NCI-H82 (cell line): ENCODE measurements at regions not wholly inside any gene's neighbourhood (a gene's known extent, or its start where the extent isn't known, plus 50 kb on each side); places are given as distances from the start of the nearest gene placed in this dataset.
"Not testable (repeated sequence)": the region's sequence is repeated elsewhere in the genome, so short reads cannot be mapped to it uniquely, and the experiment has no call there.

Experiments
- DNase-seq: peaks from one replicate; lab custom pipeline; 2025; lab: John Stamatoyannopoulos, UW

GRCh38 chr11:10952872-10953271 lies 95.0 kb upstream of the ZBED5 start:
- no peak for DNase-seq

DNA sequence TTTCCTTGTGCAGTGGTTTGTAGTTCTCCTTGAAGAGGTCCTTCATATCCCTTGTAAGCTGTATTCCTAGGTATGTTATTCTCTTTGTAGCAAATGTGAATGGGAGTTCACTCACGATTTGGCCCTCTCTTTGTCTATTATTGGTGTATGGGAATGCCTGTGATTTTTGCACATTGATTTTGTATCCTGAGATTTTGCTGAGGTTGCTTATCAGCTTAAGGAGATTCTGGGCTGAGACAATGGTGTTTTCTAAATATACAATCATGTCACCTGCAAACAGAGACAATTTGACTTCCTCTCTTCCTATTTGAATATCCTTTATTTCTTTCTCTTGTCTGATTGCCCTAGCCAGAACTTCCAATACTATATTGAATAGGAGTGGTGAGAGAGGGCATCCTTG lies 90.1 kb upstream of the ZBED5 start:
- not testable (repeated sequence) for DNase-seq

DNA sequence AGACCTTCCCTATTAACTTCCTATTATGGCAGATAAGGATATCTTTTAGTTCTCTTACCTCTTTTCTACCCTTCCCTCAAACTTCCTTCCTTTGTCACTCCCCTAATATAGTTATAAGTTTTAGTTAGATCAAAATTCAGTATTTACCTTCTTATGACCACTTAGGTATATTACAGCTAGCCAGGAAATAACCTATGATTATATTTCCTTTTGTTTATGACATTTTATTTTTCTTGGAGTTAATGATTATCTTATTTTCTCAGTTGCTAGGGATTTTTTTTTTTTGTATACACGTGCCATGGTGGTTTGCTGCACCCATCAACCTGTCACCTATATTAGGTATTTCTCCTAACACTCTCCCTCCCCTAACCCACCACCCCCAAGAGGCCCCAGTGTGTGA lies 88.2 kb upstream of the ZBED5 start:
- no peak for DNase-seq

GRCh38 chr11:10945196-10945595 lies 87.3 kb upstream of the ZBED5 start:
- DNase-seq = no peak

- no peak for DNase-seq
These were observed 86.1 kb upstream of the ZBED5 start for GRCh38 chr11:10943968-10944367.

- no peak for DNase-seq
These were observed 84.8 kb upstream of the ZBED5 start for GRCh38 chr11:10942620-10943019.

GRCh38 chr11:10941871-10942270 lies 84.0 kb upstream of the ZBED5 start:
- no peak for DNase-seq

DNA sequence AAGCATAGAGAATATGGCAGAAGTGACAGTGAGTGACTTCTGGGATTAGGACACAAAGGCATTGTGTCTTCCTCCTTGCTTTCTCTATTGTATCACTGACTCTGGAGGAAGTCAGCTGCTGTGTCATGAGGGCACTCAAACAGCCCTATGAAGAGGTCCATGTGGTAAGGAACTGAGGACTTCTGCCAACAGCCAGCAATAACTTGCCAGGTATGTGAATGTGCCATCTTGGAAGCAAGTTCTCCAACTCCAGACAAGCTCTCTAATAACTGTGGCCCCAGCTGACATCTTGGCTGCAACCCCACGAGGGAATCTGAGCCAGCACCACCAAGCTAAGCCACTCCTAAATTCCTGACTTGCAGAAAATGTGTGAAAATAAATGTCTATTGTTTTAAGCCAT lies 83.6 kb upstream of the ZBED5 start:
- DNase-seq = no peak

DNA sequence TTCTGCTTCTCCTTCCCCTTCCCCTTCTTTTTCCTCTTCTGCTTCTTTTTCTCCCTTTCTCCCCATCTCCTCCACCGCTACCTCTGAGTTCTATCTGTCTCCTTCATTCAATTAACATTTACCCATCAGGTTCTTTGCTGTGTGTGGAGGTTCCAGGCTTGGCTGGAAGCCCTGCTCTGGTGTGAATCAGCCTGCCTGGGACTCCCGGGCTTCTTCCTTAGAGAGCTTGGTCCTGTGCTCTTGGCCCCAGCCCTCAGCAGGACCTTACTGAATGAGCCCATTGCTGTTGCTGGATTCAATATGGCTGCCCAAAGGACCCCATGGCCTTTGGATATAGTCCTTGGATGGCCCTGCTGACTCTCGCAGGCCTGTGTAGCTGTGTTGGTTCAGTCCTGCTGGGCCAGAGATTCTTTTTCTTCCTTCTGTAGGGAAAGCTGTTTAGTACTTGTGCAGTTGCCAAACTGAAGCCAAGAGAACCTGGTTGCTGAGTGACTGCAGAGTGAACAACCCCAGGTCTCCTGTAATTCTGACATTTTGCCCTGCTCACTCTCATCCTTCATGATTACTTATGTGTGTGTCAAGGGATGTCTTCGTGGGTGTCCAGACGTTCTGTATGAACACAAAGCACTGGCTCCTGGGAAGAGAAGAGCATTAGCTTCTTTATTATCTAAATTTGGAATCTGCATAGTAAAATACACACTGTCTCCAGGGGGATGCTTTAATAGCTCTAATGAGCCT lies 81.0 kb upstream of the ZBED5 start:
- DNase-seq = no peak

DNA sequence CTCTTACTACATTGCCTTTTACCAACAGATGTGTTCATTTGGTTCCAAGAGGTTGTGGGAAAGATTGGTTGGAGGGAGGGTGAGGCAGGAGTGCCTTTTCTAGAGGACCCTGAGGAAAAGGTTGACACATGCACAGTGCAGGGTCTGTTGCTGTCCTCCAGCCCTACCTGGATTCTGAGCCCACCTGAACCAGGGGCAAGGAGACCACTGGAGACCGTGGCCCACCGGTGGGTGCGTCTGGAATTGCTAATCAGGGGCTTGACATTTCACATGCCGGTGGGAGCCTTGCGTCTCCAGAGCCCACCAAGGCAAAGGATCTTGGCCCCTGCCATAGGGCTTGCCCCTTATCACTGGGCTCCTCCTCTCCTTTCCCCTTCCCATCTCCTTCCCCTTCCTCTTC lies 80.4 kb upstream of the ZBED5 start:
- no peak for DNase-seq

- DNase-seq = peak; percentile 28
These were observed 79.5 kb upstream of the ZBED5 start for GRCh38 chr11:10937385-10937771.

GRCh38 chr11:10936626-10937384 lies 79.0 kb upstream of the ZBED5 start:
- DNase-seq = no peak

DNA sequence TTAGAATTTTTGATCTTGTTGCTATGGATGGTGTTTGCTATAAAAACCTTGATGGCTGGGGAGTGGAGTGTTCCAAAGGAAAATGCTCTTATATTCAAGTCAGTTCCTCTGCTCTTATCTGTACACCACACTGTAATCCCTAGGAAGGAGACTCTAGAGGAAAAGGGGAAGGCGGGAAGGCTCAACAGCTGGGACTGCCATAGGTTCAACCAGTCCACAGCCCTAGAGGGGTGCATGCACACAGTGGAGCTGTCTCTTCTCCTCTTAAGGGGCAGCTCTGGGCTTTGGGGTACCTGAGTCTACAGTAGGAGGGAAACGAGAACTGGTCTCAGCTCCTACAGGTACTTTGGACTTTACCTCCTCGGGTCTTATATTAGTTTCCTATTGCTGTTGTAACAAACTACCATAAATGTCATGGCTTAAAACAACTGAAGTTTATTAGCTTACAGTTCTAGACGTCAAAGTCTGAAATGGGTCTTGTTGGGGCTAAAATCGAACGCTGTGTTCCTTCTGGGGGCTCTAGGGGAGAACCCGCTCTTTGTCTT lies 77.2 kb upstream of the ZBED5 start:
- DNase-seq = peak; percentile 14

DNA sequence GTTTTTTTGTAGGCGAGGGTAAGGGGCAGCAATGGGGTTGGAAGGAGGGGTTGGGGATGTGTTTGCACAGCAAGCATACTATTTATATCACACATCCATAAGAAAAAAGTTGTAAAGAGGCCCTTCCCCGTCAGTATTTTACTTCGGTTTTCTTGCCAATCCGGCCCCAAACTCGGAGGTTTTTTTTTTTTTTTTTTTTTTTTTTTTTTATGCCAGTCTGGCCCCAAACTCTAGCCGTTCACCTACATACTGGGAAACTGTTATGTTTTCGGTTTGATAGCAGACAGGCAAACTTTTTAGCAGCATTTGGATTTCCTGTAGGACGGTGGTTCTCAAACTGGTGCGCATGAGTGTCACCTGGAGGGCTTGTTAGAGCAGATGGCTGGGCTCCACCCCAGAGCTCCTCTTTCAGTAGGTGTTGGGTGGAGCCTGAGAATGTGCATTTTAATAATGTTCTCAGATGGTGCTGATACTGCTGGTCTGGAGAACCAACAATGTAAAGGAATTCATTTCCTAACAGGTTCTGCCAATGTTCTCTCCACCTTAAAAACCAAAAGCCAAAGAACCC lies 76.5 kb upstream of the ZBED5 start:
- peak; percentile 24 for DNase-seq

DNA sequence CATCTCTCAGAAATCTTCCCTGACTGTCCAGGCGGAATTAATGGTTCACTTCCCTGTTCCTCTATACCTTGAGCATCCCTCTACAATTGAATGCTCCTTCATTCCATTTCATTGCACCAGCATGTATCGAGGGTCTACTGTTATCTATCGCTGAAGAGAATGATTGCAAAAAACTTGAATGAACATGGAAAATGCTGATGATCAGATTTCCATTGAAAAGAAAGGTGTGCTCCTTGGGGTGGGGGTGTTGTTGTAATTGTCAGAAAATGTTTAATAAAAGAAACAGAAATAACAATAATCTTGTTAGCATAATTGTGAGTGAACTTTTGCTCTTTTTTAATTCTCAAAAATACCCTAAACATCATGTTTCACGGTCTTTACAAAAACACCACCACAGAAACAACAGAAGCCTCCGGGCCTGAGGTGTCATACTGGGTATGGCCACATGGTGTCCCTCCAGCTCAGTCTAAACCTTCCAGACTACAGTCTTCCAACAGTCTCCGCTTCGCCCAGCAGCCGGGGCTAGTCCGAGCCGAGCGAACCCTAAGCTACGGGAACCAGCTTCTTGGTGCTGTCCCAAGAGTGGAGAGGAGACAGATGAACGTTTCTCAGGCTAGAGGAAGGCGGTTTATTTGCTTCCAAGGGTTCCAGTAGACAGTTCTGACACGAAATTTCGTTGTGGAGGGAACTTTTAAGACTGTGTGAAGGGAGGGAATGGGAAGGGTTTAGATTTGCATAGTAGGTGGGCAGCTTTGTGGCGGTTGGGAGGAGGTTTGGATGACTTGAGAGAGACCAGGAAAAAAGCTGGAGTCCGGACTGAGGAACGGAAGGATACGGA lies 75.8 kb upstream of the ZBED5 start:
- peak; percentile 92 for DNase-seq

DNA sequence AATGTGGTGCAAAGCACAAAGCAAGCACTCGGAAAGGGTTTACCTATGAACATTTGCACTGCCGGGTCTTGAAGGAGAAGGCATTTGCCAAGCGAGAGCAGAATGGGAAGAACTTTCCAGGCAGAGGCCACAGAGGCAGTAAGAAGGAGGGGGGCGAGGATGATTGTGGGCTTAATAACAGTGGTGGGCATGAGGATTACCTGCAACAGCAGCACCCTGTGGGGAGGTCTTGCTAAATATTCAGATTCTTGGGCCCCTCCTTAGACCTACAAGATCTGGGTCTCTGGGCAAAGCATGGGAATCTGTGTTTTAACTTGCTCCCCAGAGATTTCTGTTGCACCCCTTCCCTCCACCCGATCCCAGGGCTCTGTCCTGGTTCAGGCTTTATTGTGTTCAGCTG lies 75.1 kb upstream of the ZBED5 start:
- DNase-seq = no peak

GRCh38 chr11:10931761-10932670 lies 74.2 kb upstream of the ZBED5 start:
- peak; percentile 47 for DNase-seq

GRCh38 chr11:10930972-10931760 lies 73.3 kb upstream of the ZBED5 start:
- peak; percentile 76 for DNase-seq

- peak; percentile 43 for DNase-seq
These were observed 72.5 kb upstream of the ZBED5 start for GRCh38 chr11:10930224-10930971.
